ENCODE measurements at regions not wholly inside any gene's neighbourhood (a gene's known extent, or its start where the extent isn't known, plus 50 kb on each side); places are given as distances from the start of the nearest gene placed in this dataset.
"Not testable (repeated sequence)": the region's sequence is repeated elsewhere in the genome, so short reads cannot be mapped to it uniquely, and the experiment has no call there.

GRCh38 chr3:159675285-159675684 is 313.4 kb upstream of the IL12A start:
- Histone ChIP-seq H3K27ac (ENCODE audit: low read length) (no peak overlapping the region), H3K27me3 (ENCODE audit: control insufficient read depth, insufficient read depth, low read length) (no peaks in the 10 kb centered on the region), H3K4me3 (ENCODE audit: low read length) (no peak overlapping the region), H3K36me3 (ENCODE audit: control insufficient read depth, insufficient read depth, low read length) (no peaks in the 10 kb centered on the region), H3K9me3 (replicated peaks; ENCODE audit: control insufficient read depth, low read depth, low read length) (no peaks in the 10 kb centered on the region), H3K4me1 (ENCODE audit: control insufficient read depth, insufficient read depth, low read length) (no peaks in the 10 kb centered on the region)
- no peak for DNase-seq
- WGBS (ENCODE audit: insufficient coverage), result no CpG with 5 or more reads among the region's 4 CpGs

GRCh38 chr3:159679900-159680299 is 308.7 kb upstream of the IL12A start:
- no peak for DNase-seq
- WGBS (ENCODE audit: insufficient coverage), result 80% methylated on average over 2 of the region's 11 CpGs
- no peaks in the 10 kb centered on the region for H3K27me3 ChIP-seq (ENCODE audit: control insufficient read depth, insufficient read depth, low read length)
- no peak overlapping the region for H3K4me3 ChIP-seq (ENCODE audit: low read length)
- no peaks in the 10 kb centered on the region for H3K36me3 ChIP-seq (ENCODE audit: control insufficient read depth, insufficient read depth, low read length)
- H3K27ac ChIP-seq (ENCODE audit: low read length), result no peak overlapping the region
- H3K9me3 ChIP-seq (replicated peaks; ENCODE audit: control insufficient read depth, low read depth, low read length), result no peaks in the 10 kb centered on the region
- no peaks in the 10 kb centered on the region for H3K4me1 ChIP-seq (ENCODE audit: control insufficient read depth, insufficient read depth, low read length)

GRCh38 chr3:159681717-159682116 is 306.9 kb upstream of the IL12A start:
- not testable (repeated sequence) for H3K9me3 ChIP-seq (replicated peaks; ENCODE audit: control insufficient read depth, low read depth, low read length); H3K4me1 ChIP-seq (ENCODE audit: control insufficient read depth, insufficient read depth, low read length)
- no CpG with 5 or more reads among the region's 5 CpGs for WGBS (ENCODE audit: insufficient coverage)

DNA sequence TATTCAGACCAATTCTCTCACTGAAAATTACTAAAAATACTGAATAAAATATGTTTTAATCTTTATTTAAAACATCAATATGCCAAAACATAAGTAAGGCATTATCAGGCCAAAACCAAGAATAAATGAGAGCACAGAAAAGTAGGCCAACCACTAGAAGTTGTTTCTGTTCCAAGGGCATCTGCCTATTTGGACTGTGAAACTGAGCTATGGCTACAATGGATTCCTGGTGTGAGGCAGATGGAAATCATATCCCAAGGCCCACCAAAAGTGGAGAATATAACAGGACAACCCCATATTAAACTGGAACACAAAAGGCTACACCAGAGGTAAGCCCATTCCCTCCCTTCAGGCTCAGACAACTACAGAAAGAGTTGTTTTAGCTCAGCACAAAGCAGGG is 302.8 kb upstream of the IL12A start:
- Histone ChIP-seq H3K4me3 (ENCODE audit: low read length) (no peak overlapping the region), H3K9me3 (replicated peaks; ENCODE audit: control insufficient read depth, low read depth, low read length) (no peaks in the 10 kb centered on the region), H3K36me3 (ENCODE audit: control insufficient read depth, insufficient read depth, low read length) (no peaks in the 10 kb centered on the region), H3K4me1 (ENCODE audit: control insufficient read depth, insufficient read depth, low read length) (no peaks in the 10 kb centered on the region), H3K27ac (ENCODE audit: low read length) (no peak overlapping the region), H3K27me3 (ENCODE audit: control insufficient read depth, insufficient read depth, low read length) (no peaks in the 10 kb centered on the region)
- no peak for DNase-seq

More at GRCh38 chr3:159681717-159682116, 306.9 kb upstream of the IL12A start:
- not testable (repeated sequence) for DNase-seq; H3K4me3 ChIP-seq (ENCODE audit: low read length); H3K27ac ChIP-seq (ENCODE audit: low read length); H3K36me3 ChIP-seq (ENCODE audit: control insufficient read depth, insufficient read depth, low read length); H3K27me3 ChIP-seq (ENCODE audit: control insufficient read depth, insufficient read depth, low read length)

DNA sequence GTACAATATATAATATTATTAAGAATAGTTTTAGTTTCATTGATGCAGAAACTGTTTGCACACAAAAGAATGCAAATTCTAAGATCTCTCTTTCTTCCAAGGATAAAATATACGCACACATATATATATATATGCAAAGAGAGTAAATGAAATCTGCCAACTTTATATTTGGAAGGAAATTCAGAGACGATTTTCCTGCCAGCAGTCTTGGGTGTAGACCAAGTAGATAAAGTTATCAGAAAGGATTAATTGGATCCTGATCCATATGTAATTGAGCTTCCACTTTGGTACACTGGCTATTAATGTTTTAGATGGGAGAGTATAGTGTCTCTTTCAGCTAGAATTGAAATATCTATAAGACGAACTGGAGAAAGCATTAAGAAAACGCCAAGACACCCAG is 295.4 kb upstream of the IL12A start:
- Histone ChIP-seq H3K36me3 (ENCODE audit: control insufficient read depth, insufficient read depth, low read length) (no peaks in the 10 kb centered on the region), H3K27ac (ENCODE audit: low read length) (no peak overlapping the region), H3K4me3 (ENCODE audit: low read length) (no peak overlapping the region), H3K4me1 (ENCODE audit: control insufficient read depth, insufficient read depth, low read length) (no peaks in the 10 kb centered on the region), H3K9me3 (replicated peaks; ENCODE audit: control insufficient read depth, low read depth, low read length) (no peaks in the 10 kb centered on the region), H3K27me3 (ENCODE audit: control insufficient read depth, insufficient read depth, low read length) (no peaks in the 10 kb centered on the region)
- DNase-seq, result no peak
- no CpG with 5 or more reads among the region's 4 CpGs for WGBS (ENCODE audit: insufficient coverage)

- Histone ChIP-seq H3K9me3 (replicated peaks; ENCODE audit: control insufficient read depth, low read depth, low read length) (peaks cover 3% of the 10 kb centered on the region), H3K36me3 (ENCODE audit: control insufficient read depth, insufficient read depth, low read length) (no peaks in the 10 kb centered on the region), H3K4me3 (ENCODE audit: low read length) (no peak overlapping the region), H3K27me3 (ENCODE audit: control insufficient read depth, insufficient read depth, low read length) (no peaks in the 10 kb centered on the region), H3K27ac (ENCODE audit: low read length) (peak overlapping the region; percentile 43), H3K4me1 (ENCODE audit: control insufficient read depth, insufficient read depth, low read length) (no peaks in the 10 kb centered on the region)
- DNase-seq, result peak; percentile 67
- 16% methylated on average over 3 of the region's 7 CpGs for WGBS (ENCODE audit: insufficient coverage)
Observed at GRCh38 chr3:159711560-159712333, 276.9 kb upstream of the IL12A start.

- no peaks in the 10 kb centered on the region for H3K4me1 ChIP-seq (ENCODE audit: control insufficient read depth, insufficient read depth, low read length)
- H3K36me3 ChIP-seq (ENCODE audit: control insufficient read depth, insufficient read depth, low read length), result no peaks in the 10 kb centered on the region
- WGBS (ENCODE audit: insufficient coverage), result no CpG with 5 or more reads among the region's 2 CpGs
- no peak for DNase-seq
- H3K4me3 ChIP-seq (ENCODE audit: low read length), result no peak overlapping the region
- no peaks in the 10 kb centered on the region for H3K27me3 ChIP-seq (ENCODE audit: control insufficient read depth, insufficient read depth, low read length)
- H3K27ac ChIP-seq (ENCODE audit: low read length), result no peak overlapping the region
- H3K9me3 ChIP-seq (replicated peaks; ENCODE audit: control insufficient read depth, low read depth, low read length), result no peaks in the 10 kb centered on the region
Observed at GRCh38 chr3:159721324-159721723, 267.3 kb upstream of the IL12A start.

GRCh38 chr3:159723295-159723694 is 265.3 kb upstream of the IL12A start:
- Histone ChIP-seq H3K27me3 (ENCODE audit: control insufficient read depth, insufficient read depth, low read length) (no peaks in the 10 kb centered on the region), H3K27ac (ENCODE audit: low read length) (no peak overlapping the region), H3K9me3 (replicated peaks; ENCODE audit: control insufficient read depth, low read depth, low read length) (no peaks in the 10 kb centered on the region), H3K4me1 (ENCODE audit: control insufficient read depth, insufficient read depth, low read length) (no peaks in the 10 kb centered on the region), H3K4me3 (ENCODE audit: low read length) (no peak overlapping the region), H3K36me3 (ENCODE audit: control insufficient read depth, insufficient read depth, low read length) (no peaks in the 10 kb centered on the region)
- no peak for DNase-seq

- no peak for DNase-seq
- no peak overlapping the region for H3K4me3 ChIP-seq (ENCODE audit: low read length)
- H3K4me1 ChIP-seq (ENCODE audit: control insufficient read depth, insufficient read depth, low read length), result no peaks in the 10 kb centered on the region
- no peaks in the 10 kb centered on the region for H3K27me3 ChIP-seq (ENCODE audit: control insufficient read depth, insufficient read depth, low read length)
- WGBS (ENCODE audit: insufficient coverage), result no CpG with 5 or more reads among the region's 2 CpGs
- H3K9me3 ChIP-seq (replicated peaks; ENCODE audit: control insufficient read depth, low read depth, low read length), result no peaks in the 10 kb centered on the region
- no peak overlapping the region for H3K27ac ChIP-seq (ENCODE audit: low read length)
- H3K36me3 ChIP-seq (ENCODE audit: control insufficient read depth, insufficient read depth, low read length), result no peaks in the 10 kb centered on the region
Observed at GRCh38 chr3:159724627-159725026, 264.0 kb upstream of the IL12A start.

GRCh38 chr3:159726231-159726964 is 262.2 kb upstream of the IL12A start:
- Histone ChIP-seq H3K36me3 (ENCODE audit: control insufficient read depth, insufficient read depth, low read length) (no peaks in the 10 kb centered on the region), H3K27me3 (ENCODE audit: control insufficient read depth, insufficient read depth, low read length) (no peaks in the 10 kb centered on the region), H3K9me3 (replicated peaks; ENCODE audit: control insufficient read depth, low read depth, low read length) (no peaks in the 10 kb centered on the region), H3K4me1 (ENCODE audit: control insufficient read depth, insufficient read depth, low read length) (no peaks in the 10 kb centered on the region), H3K4me3 (ENCODE audit: low read length) (no peak overlapping the region), H3K27ac (ENCODE audit: low read length) (no peak overlapping the region)
- 67% methylated on average over 5 of the region's 7 CpGs for WGBS (ENCODE audit: insufficient coverage)
- no peak for DNase-seq

Measured in muscle of leg (tissue), 3 donors.